ENCODE measurements at regions not wholly inside any gene's neighbourhood (a gene's known extent, or its start where the extent isn't known, plus 50 kb on each side); places are given as distances from the start of the nearest gene placed in this dataset.

GRCh38 chr10:83397806-83398205 is 741.5 kb upstream of the GHITM start:
- TF ChIP-seq CTCF (IDR thresholded peaks at IDR 0.05) (no peak), EP300 (IDR thresholded peaks at IDR 0.05) (no peak), JUN (IDR thresholded peaks at IDR 0.05) (no peak), MYC (IDR thresholded peaks at IDR 0.05; ENCODE audit: borderline replicate concordance, low read length) (no peak), MAZ (IDR thresholded peaks at IDR 0.05; ENCODE audit: borderline replicate concordance, low read depth, low read length) (no peak), HOXA7 (CRISPR knock-in tag; IDR thresholded peaks at IDR 0.05) (no peak), CHD2 (IDR thresholded peaks at IDR 0.05; ENCODE audit: low read length, partially characterized antibody) (no peak), POLR2A (IDR thresholded peaks at IDR 0.05; ENCODE audit: low read length) (no peak), ZNF302 (CRISPR knock-in tag; IDR thresholded peaks at IDR 0.05) (no peak), PBX3 (IDR thresholded peaks at IDR 0.05) (no peak), EHF (CRISPR knock-in tag; IDR thresholded peaks at IDR 0.05) (no peak), SMC3 (IDR thresholded peaks at IDR 0.05) (no peak)
- TF ChIP-seq, protein P1, sequence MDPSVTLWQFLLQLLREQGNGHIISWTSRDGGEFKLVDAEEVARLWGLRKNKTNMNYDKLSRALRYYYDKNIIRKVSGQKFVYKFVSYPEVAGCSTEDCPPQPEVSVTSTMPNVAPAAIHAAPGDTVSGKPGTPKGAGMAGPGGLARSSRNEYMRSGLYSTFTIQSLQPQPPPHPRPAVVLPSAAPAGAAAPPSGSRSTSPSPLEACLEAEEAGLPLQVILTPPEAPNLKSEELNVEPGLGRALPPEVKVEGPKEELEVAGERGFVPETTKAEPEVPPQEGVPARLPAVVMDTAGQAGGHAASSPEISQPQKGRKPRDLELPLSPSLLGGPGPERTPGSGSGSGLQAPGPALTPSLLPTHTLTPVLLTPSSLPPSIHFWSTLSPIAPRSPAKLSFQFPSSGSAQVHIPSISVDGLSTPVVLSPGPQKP (IDR thresholded peaks at IDR 0.05; ENCODE audit: low read depth, low read length) = no peak
- TF ChIP-seq, protein P2, sequence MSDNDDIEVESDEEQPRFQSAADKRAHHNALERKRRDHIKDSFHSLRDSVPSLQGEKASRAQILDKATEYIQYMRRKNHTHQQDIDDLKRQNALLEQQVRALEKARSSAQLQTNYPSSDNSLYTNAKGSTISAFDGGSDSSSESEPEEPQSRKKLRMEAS (IDR thresholded peaks at IDR 0.05) = no peak

All from A549 (cell line).